Lower lobe of right lung (tissue), 2 donors: ENCODE measurements at regions not wholly inside any gene's neighbourhood (a gene's known extent, or its start where the extent isn't known, plus 50 kb on each side); places are given as distances from the start of the nearest gene placed in this dataset.

ENCODE experiments used
- ATAC-seq, 2 donors: fragments of 200-7000 bp; cut with Tn5 transposase; one replicate each; pipeline ENCODE4 v1.9.1; 2020 to 2022; ENCODE audit warnings: mild to moderate bottlenecking in 2 of 2, moderate library complexity in 2 of 2
- DNase-seq: peaks from one replicate; pipeline ENCODE4 v3.0.0-alpha.2; 2020
- H3K27ac ChIP-seq: fragments of 200-600 bp; one replicate; pipeline ENCODE4 v1.8.0; 2022
- H3K27me3 ChIP-seq: fragments of 200-600 bp; one replicate; pipeline ENCODE4 v1.8.0; 2022; ENCODE audit warnings: low read depth
- H3K36me3 ChIP-seq: fragments of 200-600 bp; one replicate; pipeline ENCODE4 v1.8.0; 2022; ENCODE audit warnings: mild to moderate bottlenecking
- H3K4me1 ChIP-seq: fragments of 200-600 bp; one replicate; pipeline ENCODE4 v1.8.0; 2022
- H3K4me3 ChIP-seq: fragments of 200-600 bp; one replicate; pipeline ENCODE4 v1.8.0; 2022; ENCODE audit warnings: mild to moderate bottlenecking
- H3K9me3 ChIP-seq: fragments of 200-600 bp; one replicate; pipeline ENCODE4 v1.8.0; 2022
- intact Hi-C: fragments of 100-400 bp; cut with DNase I; formaldehyde crosslinking; loops from one replicate; pipeline ENCODE4 v1.11.0; 2022
- TF ChIP-seq, protein P1 (sequence below): fragments of 200-600 bp; IDR thresholded peaks from one replicate; pipeline ENCODE4 v1.8.0; 2022; ENCODE audit warnings: antibody characterized with exemption, mild to moderate bottlenecking
- donor health status: DM: no; HTN: yes; CAD: no; lungs with severe emphysema.

- no peaks in the 10 kb centered on the region for H3K27me3 ChIP-seq
- no peaks in the 10 kb centered on the region for H3K36me3 ChIP-seq
- H3K27ac ChIP-seq: no peak overlapping the region
- H3K4me1 ChIP-seq: no peaks in the 10 kb centered on the region
- DNase-seq (no peak), ATAC-seq (no peak)
- no peak overlapping the region for H3K4me3 ChIP-seq
- intact Hi-C loops: no loop called here
- no peaks in the 10 kb centered on the region for H3K9me3 ChIP-seq
- TF ChIP-seq, protein P1, sequence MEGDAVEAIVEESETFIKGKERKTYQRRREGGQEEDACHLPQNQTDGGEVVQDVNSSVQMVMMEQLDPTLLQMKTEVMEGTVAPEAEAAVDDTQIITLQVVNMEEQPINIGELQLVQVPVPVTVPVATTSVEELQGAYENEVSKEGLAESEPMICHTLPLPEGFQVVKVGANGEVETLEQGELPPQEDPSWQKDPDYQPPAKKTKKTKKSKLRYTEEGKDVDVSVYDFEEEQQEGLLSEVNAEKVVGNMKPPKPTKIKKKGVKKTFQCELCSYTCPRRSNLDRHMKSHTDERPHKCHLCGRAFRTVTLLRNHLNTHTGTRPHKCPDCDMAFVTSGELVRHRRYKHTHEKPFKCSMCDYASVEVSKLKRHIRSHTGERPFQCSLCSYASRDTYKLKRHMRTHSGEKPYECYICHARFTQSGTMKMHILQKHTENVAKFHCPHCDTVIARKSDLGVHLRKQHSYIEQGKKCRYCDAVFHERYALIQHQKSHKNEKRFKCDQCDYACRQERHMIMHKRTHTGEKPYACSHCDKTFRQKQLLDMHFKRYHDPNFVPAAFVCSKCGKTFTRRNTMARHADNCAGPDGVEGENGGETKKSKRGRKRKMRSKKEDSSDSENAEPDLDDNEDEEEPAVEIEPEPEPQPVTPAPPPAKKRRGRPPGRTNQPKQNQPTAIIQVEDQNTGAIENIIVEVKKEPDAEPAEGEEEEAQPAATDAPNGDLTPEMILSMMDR: no peak
Observed at GRCh38 chr3:176798680-176799079, 398.6 kb downstream of the TBL1XR1 start.

- intact Hi-C loops: no loop called here
Observed at GRCh38 chr3:176796371-176796770, 400.9 kb downstream of the TBL1XR1 start.

GRCh38 chr3:176795891-176796290, 401.4 kb downstream of the TBL1XR1 start:
- no peak for DNase-seq
- TF ChIP-seq, protein P1: no peak

More at GRCh38 chr3:176796371-176796770, 400.9 kb downstream of the TBL1XR1 start:
- Histone ChIP-seq H3K4me1 (no peaks in the 10 kb centered on the region), H3K36me3 (no peaks in the 10 kb centered on the region), H3K27me3 (no peaks in the 10 kb centered on the region), H3K9me3 (no peaks in the 10 kb centered on the region), H3K27ac (no peak overlapping the region), H3K4me3 (no peak overlapping the region)
- DNase-seq: no peak
- ATAC-seq: no peak
- TF ChIP-seq, protein P1: no peak

DNA sequence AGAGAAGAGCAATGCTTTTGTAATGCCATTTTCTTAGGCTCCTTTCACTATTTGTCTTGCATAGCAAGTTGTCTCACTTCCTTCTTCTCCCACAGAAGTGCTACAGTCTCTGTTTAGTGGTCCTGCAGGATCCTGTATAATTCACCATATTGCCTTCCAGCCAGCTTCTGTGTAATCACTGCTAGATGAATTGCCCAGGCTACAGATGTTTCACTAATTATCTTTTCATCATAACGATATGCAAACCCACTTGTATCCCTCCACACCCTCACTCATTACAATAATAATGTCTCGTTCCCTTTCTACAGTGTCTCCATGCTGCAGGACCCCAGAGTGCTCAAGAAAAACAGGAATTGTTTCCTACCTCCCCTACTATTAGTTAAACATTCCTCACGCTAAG, 402.9 kb downstream of the TBL1XR1 start:
- no peak for ATAC-seq
- intact Hi-C loops: no loop called here
- Histone ChIP-seq H3K4me3 (no peak overlapping the region), H3K9me3 (no peaks in the 10 kb centered on the region), H3K27me3 (no peaks in the 10 kb centered on the region), H3K27ac (no peak overlapping the region), H3K4me1 (no peaks in the 10 kb centered on the region), H3K36me3 (no peaks in the 10 kb centered on the region)
- TF ChIP-seq, protein P1: no peak
- no peak for DNase-seq

More at GRCh38 chr3:176795891-176796290, 401.4 kb downstream of the TBL1XR1 start:
- intact Hi-C loops: no loop called here
- no peaks in the 10 kb centered on the region for H3K27me3 ChIP-seq
- H3K27ac ChIP-seq: no peak overlapping the region
- no peaks in the 10 kb centered on the region for H3K9me3 ChIP-seq
- no peak for ATAC-seq
- no peaks in the 10 kb centered on the region for H3K4me1 ChIP-seq
- no peaks in the 10 kb centered on the region for H3K36me3 ChIP-seq
- no peak overlapping the region for H3K4me3 ChIP-seq

- intact Hi-C loops: no loop called here
- H3K27ac ChIP-seq: no peak overlapping the region
- DNase-seq (no peak), ATAC-seq (no peak)
- no peaks in the 10 kb centered on the region for H3K27me3 ChIP-seq
- no peaks in the 10 kb centered on the region for H3K36me3 ChIP-seq
- no peaks in the 10 kb centered on the region for H3K9me3 ChIP-seq
- no peak overlapping the region for H3K4me3 ChIP-seq
- TF ChIP-seq, protein P1: no peak
- no peaks in the 10 kb centered on the region for H3K4me1 ChIP-seq
Observed at GRCh38 chr3:176789947-176790346, 407.3 kb downstream of the TBL1XR1 start.

DNA sequence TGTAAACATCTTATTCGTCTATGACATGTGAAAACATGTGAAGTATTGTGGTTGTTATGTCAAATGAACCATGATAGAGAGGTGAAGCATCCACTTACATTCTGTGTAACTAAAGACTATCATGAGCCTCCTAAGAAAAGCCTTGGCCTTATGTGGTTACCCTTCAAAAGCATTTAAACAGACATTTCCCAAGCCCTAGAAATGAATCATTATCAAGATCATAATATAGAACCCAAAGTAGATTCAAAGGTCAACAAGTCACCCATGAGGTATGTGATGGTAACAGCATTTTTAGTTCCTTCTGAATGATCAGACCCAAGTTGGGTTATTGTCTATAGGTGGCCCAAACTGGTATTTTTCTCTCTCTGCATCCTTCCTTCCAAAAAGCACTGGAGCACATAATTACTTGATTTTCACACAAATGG, 408.0 kb downstream of the TBL1XR1 start:
- ATAC-seq (no peak), DNase-seq (no peak)
- TF ChIP-seq, protein P1: no peak
- no peaks in the 10 kb centered on the region for H3K36me3 ChIP-seq
- H3K4me3 ChIP-seq: no peak overlapping the region
- H3K27ac ChIP-seq: no peak overlapping the region
- no peaks in the 10 kb centered on the region for H3K9me3 ChIP-seq
- intact Hi-C loops: no loop called here
- H3K4me1 ChIP-seq: no peaks in the 10 kb centered on the region
- H3K27me3 ChIP-seq: no peaks in the 10 kb centered on the region
